HCT116 (cell line): ENCODE measurements at regions not wholly inside any gene's neighbourhood (a gene's known extent, or its start where the extent isn't known, plus 50 kb on each side); places are given as distances from the start of the nearest gene placed in this dataset.

Experiments used
- ATAC-seq: fragments of 200-7000 bp; cut with Tn5 transposase; 2 replicates; pipeline ENCODE4 v1.9.1; 2020; ENCODE audit warnings: mild to moderate bottlenecking, moderate library complexity
- BruUV-seq: library from RNA; stranded (reverse); fragments of 400-500 nt; replicated peaks from 2 replicates; lab custom pipeline; 2021; lab: Mats Ljungman, UMichigan
- CTCF ChIA-PET: fragments of 300-600 bp; sonication (Branson Sonifier 250); formaldehyde crosslinking; loops from one replicate; lab custom pipeline; 2021; ENCODE audit warnings: antibody characterized with exemption; lab: Charles Lee
- POLR2A ChIA-PET: fragments of 300-600, 350-600 bp; sonication (Branson Sonifier 250); formaldehyde crosslinking; loops from one replicate; lab custom pipeline; 2021; ENCODE audit warnings: antibody characterized with exemption; lab: Charles Lee
- RAD21 ChIA-PET, 2 experiments: fragments of 300-600 bp; sonication (Branson Sonifier 250); formaldehyde crosslinking; loops; one replicate each; lab custom pipeline; 2023; ENCODE audit warnings: low total read pairs in 2 of 2; ENCODE audit not compliant: uncharacterized antibody in 2 of 2, unreplicated experiment in 2 of 2, low non-redundant PET in 1 of 2; lab: Charles Lee
- DNase-seq: peaks from one replicate; pipeline ENCODE4 v3.0.0-alpha.2; 2010; ENCODE audit warnings: low read depth, low spot score
- H2AFZ ChIP-seq: fragments of 200-600 bp; shearing (Covaris generic), sonication (generic); 2 replicates; pipeline ENCODE4 v1.6.1; 2017; ENCODE audit warnings: low read depth, mixed run types, mixed read lengths, antibody characterized with exemption, low read length; ENCODE audit not compliant: poor library complexity, severe bottlenecking
- H3K27ac ChIP-seq: 2 replicates; pipeline ENCODE4 v1.5.1; 2012; ENCODE audit warnings: low read depth, low read length
- H3K27me3 ChIP-seq: fragments of 200-600 bp; sonication (generic); 2 replicates; pipeline ENCODE4 v1.6.1; 2016; ENCODE audit warnings: mixed run types, low read length, mixed read lengths; ENCODE audit not compliant: insufficient read depth
- H3K36me3 ChIP-seq, 2 experiments: fragments of 200-500 bp in 1 of 2; fragments of 200-600 bp in 1 of 2; sonication (Bioruptor generic) in 1 of 2; sonication (generic) in 1 of 2; 2 replicates each; pipeline versions ENCODE4 v1.5.1 to v1.6.1; 2014 to 2016; ENCODE audit warnings: low read length in 2 of 2, inconsistent platforms in 1 of 2, mixed read lengths in 1 of 2, mixed run types in 1 of 2; ENCODE audit not compliant: insufficient read depth in 2 of 2, control insufficient read depth in 1 of 2
- H3K4me1 ChIP-seq, 2 experiments: fragments of 200-600 bp in 1 of 2; sonication (generic) in 1 of 2; 2 replicates each; pipeline versions ENCODE4 v1.5.1 to v1.6.1; 2012 to 2017; ENCODE audit warnings: low read length in 2 of 2, inconsistent platforms in 1 of 2, mild to moderate bottlenecking in 1 of 2, mixed read lengths in 1 of 2, mixed run types in 1 of 2, moderate library complexity in 1 of 2; ENCODE audit not compliant: insufficient read depth in 2 of 2, control insufficient read depth in 1 of 2
- H3K4me2 ChIP-seq: fragments of 200-600 bp; sonication (generic); 2 replicates; pipeline ENCODE4 v1.6.1; 2017; ENCODE audit warnings: mixed run types, low read length, mixed read lengths
- H3K4me3 ChIP-seq, 2 experiments: fragments of 200-600 bp in 1 of 2; sonication (generic) in 1 of 2; replicated peaks in 1 of 2; 2 replicates each; pipeline ENCODE4 v1.5.1; 2011 to 2016; ENCODE audit warnings: low read length in 2 of 2, control low read depth in 1 of 2, low read depth in 1 of 2, mild to moderate bottlenecking in 1 of 2, mixed read lengths in 1 of 2, mixed run types in 1 of 2
- H3K79me2 ChIP-seq: fragments of 200-600 bp; sonication (generic); 2 replicates; pipeline ENCODE4 v1.6.1; 2017; ENCODE audit warnings: mild to moderate bottlenecking, mixed run types, low read length, moderate library complexity, mixed read lengths; ENCODE audit not compliant: insufficient read depth
- H3K9ac ChIP-seq: fragments of 200-600 bp; sonication (generic); 2 replicates; pipeline ENCODE4 v1.6.1; 2016; ENCODE audit warnings: low read length, mixed read lengths
- H3K9me2 ChIP-seq: fragments of 200-600 bp; sonication (generic), shearing (Covaris generic); 2 replicates; pipeline ENCODE4 v1.6.1; 2017; ENCODE audit warnings: mixed run types, mild to moderate bottlenecking, moderate library complexity; ENCODE audit not compliant: insufficient read depth
- H3K9me3 ChIP-seq, 2 experiments: fragments of 200-500 bp in 1 of 2; fragments of 200-600 bp in 1 of 2; sonication (Bioruptor generic) in 1 of 2; sonication (generic) in 1 of 2; 2 replicates each; pipeline ENCODE4 v1.6.1; 2014 to 2017; ENCODE audit warnings: low read length in 2 of 2, mixed read lengths in 2 of 2, inconsistent platforms in 1 of 2, low read depth in 1 of 2, mild to moderate bottlenecking in 1 of 2, mixed run types in 1 of 2, moderate library complexity in 1 of 2; ENCODE audit not compliant: control insufficient read depth in 1 of 2, insufficient read depth in 1 of 2
- H4K20me1 ChIP-seq: fragments of 200-600 bp; sonication (generic), shearing (Covaris generic); 2 replicates; pipeline ENCODE4 v1.6.1; 2017; ENCODE audit warnings: mixed run types, mild to moderate bottlenecking, moderate library complexity; ENCODE audit not compliant: insufficient read depth
- EGR1 ChIP-seq: IDR thresholded peaks from 2 replicates; pipeline ENCODE4 v1.6.1; 2012; ENCODE audit warnings: low read depth
- EZH2 ChIP-seq: fragments of 200-600 bp; sonication (generic); IDR thresholded peaks from 2 replicates; pipeline ENCODE4 v1.6.1; 2017; ENCODE audit warnings: antibody characterized with exemption, mixed run types
- MAX ChIP-seq: IDR thresholded peaks from 2 replicates; pipeline ENCODE4 v1.6.1; 2012
- RAD21 ChIP-seq: IDR thresholded peaks from 2 replicates; pipeline ENCODE4 v1.6.1; 2012; ENCODE audit warnings: low read depth, mild to moderate bottlenecking
- TCF7L2 ChIP-seq: IDR thresholded peaks from 2 replicates; pipeline ENCODE4 v1.7.0; 2011; ENCODE audit warnings: borderline replicate concordance, inconsistent platforms; ENCODE audit not compliant: insufficient read depth, insufficient read length; ENCODE audit errors: extremely low read depth
- intact Hi-C: fragments of 100-400 bp; cut with micrococcal nuclease; formaldehyde crosslinking; loops from 2 replicates; pipeline ENCODE4 v1.10.0; 2022
- TF ChIP-seq, protein P1 (sequence below): IDR thresholded peaks from 2 replicates; pipeline ENCODE4 v1.6.1; 2012; ENCODE audit warnings: low read depth
- TF ChIP-seq, protein P2 (sequence below): IDR thresholded peaks from 2 replicates; pipeline ENCODE4 v1.6.1; 2012

DNA sequence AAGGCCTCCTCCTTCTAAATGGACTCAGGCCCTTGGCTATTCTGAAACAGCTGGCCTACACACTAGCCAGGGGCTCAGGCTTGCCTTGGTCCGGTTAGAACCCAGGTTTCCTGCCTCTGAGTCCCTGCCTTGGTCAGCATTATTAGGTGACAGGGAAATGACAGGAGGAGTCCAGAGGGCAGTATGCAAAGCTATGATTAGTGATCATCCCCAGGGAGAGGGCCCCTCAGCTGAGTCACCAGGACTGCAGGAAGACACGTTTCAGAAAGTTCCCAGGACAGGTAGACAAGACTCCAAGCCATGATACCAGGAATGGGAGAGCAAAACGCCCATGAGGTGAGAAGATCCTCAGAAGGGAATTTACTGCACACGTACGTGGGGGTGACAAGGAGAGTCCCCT lies 301.1 kb upstream of the COBL start (continued):
- TF ChIP-seq, protein P1, sequence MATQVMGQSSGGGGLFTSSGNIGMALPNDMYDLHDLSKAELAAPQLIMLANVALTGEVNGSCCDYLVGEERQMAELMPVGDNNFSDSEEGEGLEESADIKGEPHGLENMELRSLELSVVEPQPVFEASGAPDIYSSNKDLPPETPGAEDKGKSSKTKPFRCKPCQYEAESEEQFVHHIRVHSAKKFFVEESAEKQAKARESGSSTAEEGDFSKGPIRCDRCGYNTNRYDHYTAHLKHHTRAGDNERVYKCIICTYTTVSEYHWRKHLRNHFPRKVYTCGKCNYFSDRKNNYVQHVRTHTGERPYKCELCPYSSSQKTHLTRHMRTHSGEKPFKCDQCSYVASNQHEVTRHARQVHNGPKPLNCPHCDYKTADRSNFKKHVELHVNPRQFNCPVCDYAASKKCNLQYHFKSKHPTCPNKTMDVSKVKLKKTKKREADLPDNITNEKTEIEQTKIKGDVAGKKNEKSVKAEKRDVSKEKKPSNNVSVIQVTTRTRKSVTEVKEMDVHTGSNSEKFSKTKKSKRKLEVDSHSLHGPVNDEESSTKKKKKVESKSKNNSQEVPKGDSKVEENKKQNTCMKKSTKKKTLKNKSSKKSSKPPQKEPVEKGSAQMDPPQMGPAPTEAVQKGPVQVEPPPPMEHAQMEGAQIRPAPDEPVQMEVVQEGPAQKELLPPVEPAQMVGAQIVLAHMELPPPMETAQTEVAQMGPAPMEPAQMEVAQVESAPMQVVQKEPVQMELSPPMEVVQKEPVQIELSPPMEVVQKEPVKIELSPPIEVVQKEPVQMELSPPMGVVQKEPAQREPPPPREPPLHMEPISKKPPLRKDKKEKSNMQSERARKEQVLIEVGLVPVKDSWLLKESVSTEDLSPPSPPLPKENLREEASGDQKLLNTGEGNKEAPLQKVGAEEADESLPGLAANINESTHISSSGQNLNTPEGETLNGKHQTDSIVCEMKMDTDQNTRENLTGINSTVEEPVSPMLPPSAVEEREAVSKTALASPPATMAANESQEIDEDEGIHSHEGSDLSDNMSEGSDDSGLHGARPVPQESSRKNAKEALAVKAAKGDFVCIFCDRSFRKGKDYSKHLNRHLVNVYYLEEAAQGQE, result no peak
- TF ChIP-seq EGR1, result no peak
- TF ChIP-seq, protein P2, sequence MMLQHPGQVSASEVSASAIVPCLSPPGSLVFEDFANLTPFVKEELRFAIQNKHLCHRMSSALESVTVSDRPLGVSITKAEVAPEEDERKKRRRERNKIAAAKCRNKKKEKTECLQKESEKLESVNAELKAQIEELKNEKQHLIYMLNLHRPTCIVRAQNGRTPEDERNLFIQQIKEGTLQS, result no peak
- no peak for TF ChIP-seq RAD21
- TF ChIP-seq, all 23 proteins: peak for 0

DNA sequence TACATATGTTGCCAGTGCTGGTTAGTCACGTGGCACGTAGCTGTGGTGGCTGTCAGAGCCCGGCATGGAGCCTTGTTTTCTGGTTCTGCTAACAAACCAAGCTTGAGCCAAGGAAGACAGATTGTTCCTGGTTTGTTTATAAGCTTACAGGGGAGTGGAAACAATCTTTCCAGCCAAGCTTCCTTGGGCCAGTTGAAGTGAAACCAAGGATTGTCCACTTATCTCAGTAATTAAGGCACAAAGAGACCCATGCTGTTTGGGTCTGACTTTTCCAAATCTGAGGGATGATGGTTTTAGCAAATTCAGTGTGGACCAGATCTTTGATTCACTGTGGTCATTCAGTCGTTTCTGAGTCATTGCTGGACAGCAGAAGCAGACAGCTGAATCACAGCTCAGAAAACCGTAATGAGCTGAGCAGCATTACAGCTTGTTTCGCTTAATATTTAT lies 297.3 kb upstream of the COBL start:
- intact Hi-C loops, result no loop called here
- no peaks in the 10 kb centered on the region for H3K79me2 ChIP-seq

More for the DNA sequence above, 297.3 kb upstream of the COBL start:
- Histone ChIP-seq H3K4me1 (no peaks in the 10 kb centered on the region), H2AFZ (no peak overlapping the region), H3K4me2 (no peak overlapping the region)
- DNase-seq, result no peak
- no TSS peak for BruUV-seq
- TF ChIP-seq EZH2 (no peak), TCF7L2 (no peak), MAX (no peak)
- TF ChIP-seq, all 23 proteins: peak for 0
- no peak overlapping the region for H3K4me3 ChIP-seq
- peaks cover 8% of the 10 kb centered on the region; the same call in 1 of the 2 replicates for H3K27me3 ChIP-seq
- no peaks in the 10 kb centered on the region for H3K9me2 ChIP-seq
- ChIA-PET CTCF (no interaction called here), POLR2A (no interaction called here), RAD21 (no interaction called here)
- H3K9me3 ChIP-seq, result no peaks in the 10 kb centered on the region
- no peak for ATAC-seq
- H3K27ac ChIP-seq, result no peak overlapping the region
- no peaks in the 10 kb centered on the region for H4K20me1 ChIP-seq
- no peaks in the 10 kb centered on the region for H3K36me3 ChIP-seq
- no peak overlapping the region for H3K9ac ChIP-seq
